ENCODE measurements at regions not wholly inside any gene's neighbourhood (a gene's known extent, or its start where the extent isn't known, plus 50 kb on each side); places are given as distances from the start of the nearest gene placed in this dataset.

GRCh38 chrX:10367406-10367805, 210.6 kb downstream of the CLCN4 start:
- TF ChIP-seq CTCF (IDR thresholded peaks at IDR 0.05): no peak

- TF ChIP-seq CTCF (IDR thresholded peaks at IDR 0.05): no peak
Observed at GRCh38 chrX:10370976-10371375, 214.2 kb downstream of the CLCN4 start.

GRCh38 chrX:10377427-10377826, 220.7 kb downstream of the CLCN4 start:
- no peak for TF ChIP-seq CTCF (IDR thresholded peaks at IDR 0.05)

GRCh38 chrX:10379878-10380277, 223.1 kb downstream of the CLCN4 start:
- no peak for TF ChIP-seq CTCF (IDR thresholded peaks at IDR 0.05)

- TF ChIP-seq CTCF (IDR thresholded peaks at IDR 0.05): no peak
Observed at GRCh38 chrX:10380300-10380699, 223.5 kb downstream of the CLCN4 start.

GRCh38 chrX:10381193-10381592, 224.4 kb downstream of the CLCN4 start:
- TF ChIP-seq CTCF (IDR thresholded peaks at IDR 0.05): no peak

GRCh38 chrX:10387011-10387410, 230.2 kb downstream of the CLCN4 start:
- TF ChIP-seq CTCF (IDR thresholded peaks at IDR 0.05): no peak

GRCh38 chrX:10390187-10390586, 230.2 kb downstream of the MID1 start:
- no peak for TF ChIP-seq CTCF (IDR thresholded peaks at IDR 0.05)

All from LNCAP (cell line).